Prostate gland (tissue), 2 donors: ENCODE measurements at regions not wholly inside any gene's neighbourhood (a gene's known extent, or its start where the extent isn't known, plus 50 kb on each side); places are given as distances from the start of the nearest gene placed in this dataset.

ENCODE experiments used
- POLR2A ChIP-seq: fragments of 450-650 bp; IDR thresholded peaks from one replicate; pipeline ENCODE4 v1.6.1; 2016; ENCODE audit warnings: antibody characterized with exemption, mild to moderate bottlenecking
- TF ChIP-seq, protein P1 (sequence below), 4 experiments: fragments of 200-600 bp in 2 of 4; fragments of 450-650 bp in 2 of 4; sonication (generic) in 2 of 4; IDR thresholded peaks; 1 replicate in 3 of 4; 2 replicates in 1 of 4; pipeline ENCODE4 v1.5.1; 2016 to 2019; ENCODE audit warnings: antibody characterized with exemption in 4 of 4, mild to moderate bottlenecking in 2 of 4, moderate library complexity in 2 of 4

DNA sequence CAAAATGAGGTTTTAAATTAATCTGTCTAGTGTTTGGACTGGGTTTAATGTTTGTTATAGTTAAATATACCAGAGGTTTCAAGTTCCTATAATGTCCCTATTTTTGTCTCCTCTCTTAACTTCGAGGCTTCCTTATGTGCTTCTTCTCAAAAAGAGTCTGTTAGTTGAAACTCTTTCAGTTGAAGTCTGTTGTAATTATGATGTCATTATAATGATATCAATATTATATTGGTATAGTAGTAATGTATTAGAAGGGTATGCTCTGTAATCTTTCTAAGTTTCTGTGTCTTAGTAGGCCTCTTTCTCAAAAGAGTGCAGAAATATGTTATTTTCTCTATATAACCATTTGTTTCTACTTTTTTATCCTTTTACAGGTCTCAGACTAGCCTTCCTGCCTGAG is 1148.0 kb downstream of the NSUN3 start:
- TF ChIP-seq, protein P1, sequence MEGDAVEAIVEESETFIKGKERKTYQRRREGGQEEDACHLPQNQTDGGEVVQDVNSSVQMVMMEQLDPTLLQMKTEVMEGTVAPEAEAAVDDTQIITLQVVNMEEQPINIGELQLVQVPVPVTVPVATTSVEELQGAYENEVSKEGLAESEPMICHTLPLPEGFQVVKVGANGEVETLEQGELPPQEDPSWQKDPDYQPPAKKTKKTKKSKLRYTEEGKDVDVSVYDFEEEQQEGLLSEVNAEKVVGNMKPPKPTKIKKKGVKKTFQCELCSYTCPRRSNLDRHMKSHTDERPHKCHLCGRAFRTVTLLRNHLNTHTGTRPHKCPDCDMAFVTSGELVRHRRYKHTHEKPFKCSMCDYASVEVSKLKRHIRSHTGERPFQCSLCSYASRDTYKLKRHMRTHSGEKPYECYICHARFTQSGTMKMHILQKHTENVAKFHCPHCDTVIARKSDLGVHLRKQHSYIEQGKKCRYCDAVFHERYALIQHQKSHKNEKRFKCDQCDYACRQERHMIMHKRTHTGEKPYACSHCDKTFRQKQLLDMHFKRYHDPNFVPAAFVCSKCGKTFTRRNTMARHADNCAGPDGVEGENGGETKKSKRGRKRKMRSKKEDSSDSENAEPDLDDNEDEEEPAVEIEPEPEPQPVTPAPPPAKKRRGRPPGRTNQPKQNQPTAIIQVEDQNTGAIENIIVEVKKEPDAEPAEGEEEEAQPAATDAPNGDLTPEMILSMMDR (IDR thresholded peaks at IDR 0.05): no peak
- no peak for TF ChIP-seq POLR2A
